Fibroblast of pulmonary artery (primary cell): ENCODE measurements at regions not wholly inside any gene's neighbourhood (a gene's known extent, or its start where the extent isn't known, plus 50 kb on each side); places are given as distances from the start of the nearest gene placed in this dataset.

Experiments
- DNase-seq: peaks from one replicate; pipeline ENCODE4 v3.0.0-alpha.2; 2010; ENCODE audit warnings: low read depth
- H3K4me3 ChIP-seq: replicated peaks from 2 replicates; pipeline ENCODE4 v1.5.1; 2011; ENCODE audit warnings: low read depth, mild to moderate bottlenecking, control low read depth, low read length, moderate library complexity
- CTCF ChIP-seq: IDR thresholded peaks from 2 replicates; pipeline ENCODE4 v1.5.1; 2011; ENCODE audit warnings: mild to moderate bottlenecking, control low read depth, low read length, inconsistent platforms; ENCODE audit errors: missing control alignments

- DNase-seq: peak; percentile 62
- no peak overlapping the region for H3K4me3 ChIP-seq
- TF ChIP-seq CTCF: no peak
Observed at GRCh38 chr12:88433997-88434703, 146.1 kb downstream of the KITLG start.

GRCh38 chr12:88435334-88436076 lies 144.8 kb downstream of the KITLG start:
- no peak overlapping the region for H3K4me3 ChIP-seq
- DNase-seq: no peak
- TF ChIP-seq CTCF: no peak

GRCh38 chr12:88437226-88437625 lies 143.0 kb downstream of the KITLG start:
- DNase-seq: no peak
- no peak overlapping the region for H3K4me3 ChIP-seq
- TF ChIP-seq CTCF: no peak
